ENCODE measurements at regions not wholly inside any gene's neighbourhood (a gene's known extent, or its start where the extent isn't known, plus 50 kb on each side); places are given as distances from the start of the nearest gene placed in this dataset.

- no peak for TF ChIP-seq CTCF (IDR thresholded peaks at IDR 0.05)
- TF ChIP-seq EP300 (IDR thresholded peaks at IDR 0.05) = no peak
These were observed 153.9 kb upstream of the B3GALT2 start for GRCh38 chr1:193340331-193340730.
